ENCODE measurements at regions not wholly inside any gene's neighbourhood (a gene's known extent, or its start where the extent isn't known, plus 50 kb on each side); places are given as distances from the start of the nearest gene placed in this dataset.

GRCh38 chr5:43985411-43985810 is 382.4 kb downstream of the NNT start:
- Histone ChIP-seq H3K4me2 (ENCODE audit: insufficient read depth, low read length) (no peak overlapping the region), H3K9me3 (replicated peaks; ENCODE audit: control insufficient read depth, insufficient read depth, low read depth, low read length) (peaks cover 2% of the 10 kb centered on the region; the same call in 1 of the 2 replicates), H2AFZ (ENCODE audit: low read depth, low read length) (no peak overlapping the region), H3K27me3 (ENCODE audit: control insufficient read depth in 2 of 2, insufficient read depth in 2 of 2, low read length in 2 of 2) (no peaks in the 10 kb centered on the region), H4K20me1 (replicated peaks; ENCODE audit: control insufficient read depth, insufficient read depth, low read length) (no peaks in the 10 kb centered on the region), H3K36me3 (ENCODE audit: control insufficient read depth, insufficient read depth, low read length) (no peaks in the 10 kb centered on the region), H3K9me1 (ENCODE audit: control insufficient read depth, insufficient read depth, low read length) (no peaks in the 10 kb centered on the region), H3K4me3 (no peak overlapping the region), H3K4me1 (replicated peaks in 1 of 2; ENCODE audit: control insufficient read depth in 2 of 2, insufficient read depth in 2 of 2, low read length in 2 of 2) (no peaks in the 10 kb centered on the region), H3K79me2 (ENCODE audit: control insufficient read depth, insufficient read depth, low read length) (no peaks in the 10 kb centered on the region), H3K9ac (ENCODE audit: insufficient read depth in 1 of 2, low read depth in 2 of 2, low read length in 2 of 2) (no peak overlapping the region), H3K27ac (ENCODE audit: extremely low read depth, low read depth, low read length) (no peak overlapping the region)
- 0% methylated on average over 3 of the region's 3 CpGs for WGBS (ENCODE audit: insufficient coverage, low coverage, missing lambda C conversion rate)
- in situ Hi-C loops (cut with MboI) (no loop called here), intact Hi-C loops (cut with micrococcal nuclease) (no loop called here)
- TF ChIP-seq SLC30A9 (CRISPR knock-in tag; IDR thresholded peaks at IDR 0.05) (no peak), ZFP30 (CRISPR knock-in tag; IDR thresholded peaks at IDR 0.05; ENCODE audit: borderline replicate concordance) (no peak), NR2C1 (IDR thresholded peaks at IDR 0.05) (no peak), NR2C1 (tag; IDR thresholded peaks at IDR 0.05) (no peak), MEIS2 (IDR thresholded peaks at IDR 0.05; ENCODE audit: partially characterized antibody) (no peak), KLF13 (tag; IDR thresholded peaks at IDR 0.05; ENCODE audit: borderline replicate concordance, low read depth) (no peak)
- BruUV-seq (replicated peaks): no TSS peak
- FAIRE-seq (no peak), ATAC-seq (no peak), DNase-seq (ENCODE audit: extremely low read depth in 1 of 4, low spot score in 3 of 4) (no peak)
- ChIA-PET POLR2A (no interaction called here), CTCF (ENCODE audit: low intra/inter-chr PET ratio) (no interaction called here)

DNA sequence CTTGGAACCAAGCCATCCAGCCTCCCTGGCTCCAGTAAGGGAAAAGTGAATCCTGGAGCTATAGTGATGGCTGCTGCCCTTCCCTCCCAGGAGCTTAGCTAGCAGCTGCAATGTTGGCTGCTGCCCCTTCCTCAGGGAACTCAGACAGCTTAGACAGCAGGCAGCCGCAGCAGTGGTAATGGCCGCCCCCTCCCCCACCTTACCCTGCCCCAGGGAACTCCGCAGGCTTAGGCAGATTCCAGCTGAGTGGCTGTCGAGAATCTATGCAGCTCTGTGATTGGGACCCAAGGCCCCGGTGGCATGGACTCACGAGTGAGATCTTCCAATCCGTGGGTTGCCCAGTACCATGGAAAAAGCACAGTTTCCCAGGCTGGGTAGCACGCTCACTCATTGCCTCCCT is 378.6 kb downstream of the NNT start:
- Histone ChIP-seq H3K36me3 (ENCODE audit: control insufficient read depth, insufficient read depth, low read length) (no peaks in the 10 kb centered on the region), H2AFZ (ENCODE audit: low read depth, low read length) (no peak overlapping the region), H3K27me3 (ENCODE audit: control insufficient read depth in 2 of 2, insufficient read depth in 2 of 2, low read length in 2 of 2) (no peaks in the 10 kb centered on the region), H4K20me1 (replicated peaks; ENCODE audit: control insufficient read depth, insufficient read depth, low read length) (no peaks in the 10 kb centered on the region), H3K9ac (ENCODE audit: insufficient read depth in 1 of 2, low read depth in 2 of 2, low read length in 2 of 2) (no peak overlapping the region), H3K27ac (ENCODE audit: extremely low read depth, low read depth, low read length) (no peak overlapping the region), H3K4me3 (no peak overlapping the region), H3K4me2 (ENCODE audit: insufficient read depth, low read length) (no peak overlapping the region), H3K9me1 (ENCODE audit: control insufficient read depth, insufficient read depth, low read length) (no peaks in the 10 kb centered on the region), H3K4me1 (replicated peaks in 1 of 2; ENCODE audit: control insufficient read depth in 2 of 2, insufficient read depth in 2 of 2, low read length in 2 of 2) (no peaks in the 10 kb centered on the region), H3K9me3 (replicated peaks; ENCODE audit: control insufficient read depth, insufficient read depth, low read depth, low read length) (peaks cover 2% of the 10 kb centered on the region; the same call in 1 of the 2 replicates), H3K79me2 (ENCODE audit: control insufficient read depth, insufficient read depth, low read length) (no peaks in the 10 kb centered on the region)
- WGBS (ENCODE audit: insufficient coverage, low coverage, missing lambda C conversion rate): 0% methylated on average over 4 of the region's 8 CpGs
- ChIA-PET CTCF (ENCODE audit: low intra/inter-chr PET ratio) (no interaction called here), POLR2A (interaction anchor here (0.5 to 0.6 kb wide), 2 partner anchors 9 to 77 kb away, joined by 3 to 4 read pairs; no protein-coding TSS in a partner anchor)
- ATAC-seq (no peak), FAIRE-seq (no peak), DNase-seq (ENCODE audit: extremely low read depth in 1 of 4, low spot score in 3 of 4) (no peak)
- intact Hi-C loops (cut with micrococcal nuclease): no loop called here
- no TSS peak for BruUV-seq (replicated peaks)
- in situ Hi-C loops (cut with MboI): no loop called here
- TF ChIP-seq CXXC5 (CRISPR knock-in tag; IDR thresholded peaks at IDR 0.05) (no peak), FOS (IDR thresholded peaks at IDR 0.05; ENCODE audit: extremely low read depth, insufficient read length) (no peak), ZNF140 (CRISPR knock-in tag; IDR thresholded peaks at IDR 0.05) (no peak), JUND (IDR thresholded peaks at IDR 0.05; ENCODE audit: borderline replicate concordance, low read depth, low read length) (no peak), JUND (tag; IDR thresholded peaks at IDR 0.05; ENCODE audit: borderline replicate concordance, low read depth, low read length) (no peak), BRF1 (IDR thresholded peaks at IDR 0.05; ENCODE audit: borderline replicate concordance, extremely low read depth, insufficient read length) (no peak), RBFOX2 (IDR thresholded peaks at IDR 0.05; ENCODE audit: low read depth, low read length) (no peak), MTF1 (CRISPR knock-in tag; IDR thresholded peaks at IDR 0.05; ENCODE audit: borderline replicate concordance) (no peak)
- TF ChIP-seq, protein P1, sequence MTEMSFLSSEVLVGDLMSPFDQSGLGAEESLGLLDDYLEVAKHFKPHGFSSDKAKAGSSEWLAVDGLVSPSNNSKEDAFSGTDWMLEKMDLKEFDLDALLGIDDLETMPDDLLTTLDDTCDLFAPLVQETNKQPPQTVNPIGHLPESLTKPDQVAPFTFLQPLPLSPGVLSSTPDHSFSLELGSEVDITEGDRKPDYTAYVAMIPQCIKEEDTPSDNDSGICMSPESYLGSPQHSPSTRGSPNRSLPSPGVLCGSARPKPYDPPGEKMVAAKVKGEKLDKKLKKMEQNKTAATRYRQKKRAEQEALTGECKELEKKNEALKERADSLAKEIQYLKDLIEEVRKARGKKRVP (CRISPR knock-in tag; IDR thresholded peaks at IDR 0.05): no peak
- TF ChIP-seq, protein P2, sequence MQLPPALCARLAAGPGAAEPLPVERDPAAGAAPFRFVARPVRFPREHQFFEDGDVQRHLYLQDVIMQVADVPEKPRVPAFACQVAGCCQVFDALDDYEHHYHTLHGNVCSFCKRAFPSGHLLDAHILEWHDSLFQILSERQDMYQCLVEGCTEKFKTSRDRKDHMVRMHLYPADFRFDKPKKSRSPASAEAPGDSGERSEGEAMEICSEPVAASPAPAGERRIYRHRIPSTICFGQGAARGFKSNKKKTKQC (CRISPR knock-in tag; IDR thresholded peaks at IDR 0.05): no peak
